ENCODE measurements at regions not wholly inside any gene's neighbourhood (a gene's known extent, or its start where the extent isn't known, plus 50 kb on each side); places are given as distances from the start of the nearest gene placed in this dataset.

DNA sequence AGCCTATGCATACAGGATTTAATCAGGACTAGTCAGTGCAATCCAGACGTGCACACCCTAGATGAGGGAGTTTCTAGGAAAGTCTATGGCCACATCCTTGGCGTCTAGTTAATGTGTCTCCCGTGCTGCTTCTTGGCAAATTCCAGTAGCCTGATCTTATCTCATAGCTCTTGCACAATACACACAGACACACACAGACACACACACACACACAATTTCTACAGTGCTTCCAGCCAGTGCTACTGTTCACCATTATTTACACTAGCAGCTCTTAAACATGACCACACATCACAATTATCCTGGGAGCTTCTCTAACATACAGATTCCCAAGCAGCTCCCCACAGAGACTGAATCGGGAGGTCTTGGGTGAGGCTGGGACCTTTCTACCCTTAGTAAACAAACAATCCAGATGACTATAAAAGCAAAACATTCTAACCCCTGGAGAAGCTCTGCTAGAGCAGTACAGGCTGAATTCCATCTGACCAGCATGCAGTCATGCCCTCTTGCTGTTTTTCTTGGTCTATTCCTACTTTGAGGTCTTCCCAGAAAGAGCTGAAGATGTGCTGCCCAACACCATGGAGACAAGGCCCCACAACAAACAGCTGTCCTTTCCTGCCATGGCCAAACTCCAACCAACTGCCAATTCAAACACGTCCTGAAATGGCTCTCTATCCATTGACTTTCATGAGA lies 236.6 kb downstream of the DEPDC1B start (continued):
- TF ChIP-seq RFXAP (CRISPR knock-in tag; IDR thresholded peaks at IDR 0.05; ENCODE audit: borderline replicate concordance) (no peak), MIER3 (CRISPR knock-in tag; IDR thresholded peaks at IDR 0.05; ENCODE audit: borderline replicate concordance) (peak; percentile 32; the same call in 1 of the 2 replicates), NR2F6 (IDR thresholded peaks at IDR 0.05) (peak; percentile 72), NR2F6 (CRISPR knock-in tag; IDR thresholded peaks at IDR 0.05) (peak; percentile 51), ZNF841 (CRISPR knock-in tag; IDR thresholded peaks at IDR 0.05; ENCODE audit: borderline replicate concordance) (no peak), ZNF782 (CRISPR knock-in tag; IDR thresholded peaks at IDR 0.05; ENCODE audit: borderline replicate concordance) (0 out of 2 replicates have a peak, but pooled peaks have one; percentile 46), ZNF3 (CRISPR knock-in tag; IDR thresholded peaks at IDR 0.05) (0 out of 2 replicates have a peak, but pooled peaks have one; percentile 37), ZNF605 (CRISPR knock-in tag; IDR thresholded peaks at IDR 0.05) (peak; percentile 46; the same call in 1 of the 2 replicates), SIN3A (IDR thresholded peaks at IDR 0.05; ENCODE audit: borderline replicate concordance, low read depth, low read length) (no peak), REXO4 (CRISPR knock-in tag; IDR thresholded peaks at IDR 0.05; ENCODE audit: borderline replicate concordance) (no peak), ZNF121 (CRISPR knock-in tag; IDR thresholded peaks at IDR 0.05) (peak; percentile 18; the same call in 1 of the 2 replicates), ZNF24 (IDR thresholded peaks at IDR 0.05) (no peak), FOXA3 (CRISPR knock-in tag; IDR thresholded peaks at IDR 0.05) (peak; percentile 81), ZNF441 (CRISPR knock-in tag; IDR thresholded peaks at IDR 0.05; ENCODE audit: borderline replicate concordance) (no peak), CREM (IDR thresholded peaks at IDR 0.05) (peak; percentile 70; the same call in 1 of the 2 replicates), CREM (CRISPR knock-in tag; IDR thresholded peaks at IDR 0.05) (no peak), HMG20B (CRISPR knock-in tag; conservative IDR thresholded peaks at IDR 0.05) (peak; percentile 75; the same call in 1 of the 2 replicates), SRY (CRISPR knock-in tag; IDR thresholded peaks at IDR 0.05) (no peak), SMAD9 (CRISPR knock-in tag; IDR thresholded peaks at IDR 0.05) (no peak), KLF13 (CRISPR knock-in tag; IDR thresholded peaks at IDR 0.05) (no peak), NCOA1 (CRISPR knock-in tag; IDR thresholded peaks at IDR 0.05) (no peak), PHF21A (CRISPR knock-in tag; IDR thresholded peaks at IDR 0.05) (peak; percentile 77; the same call in 1 of the 2 replicates), MED8 (CRISPR knock-in tag; IDR thresholded peaks at IDR 0.05; ENCODE audit: insufficient replicate concordance) (no peak), ATF7 (IDR thresholded peaks at IDR 0.05) (no peak), ATF7 (CRISPR knock-in tag; IDR thresholded peaks at IDR 0.05) (no peak), NFYB (CRISPR knock-in tag; IDR thresholded peaks at IDR 0.05) (no peak), ZNF766 (CRISPR knock-in tag; IDR thresholded peaks at IDR 0.05; ENCODE audit: borderline replicate concordance) (no peak), TBL1XR1 (IDR thresholded peaks at IDR 0.05; ENCODE audit: borderline replicate concordance, low read length, partially characterized antibody) (no peak)
- TF ChIP-seq, protein P1, sequence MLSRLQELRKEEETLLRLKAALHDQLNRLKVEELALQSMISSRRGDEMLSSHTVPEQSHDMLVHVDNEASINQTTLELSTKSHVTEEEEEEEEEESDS (CRISPR knock-in tag; IDR thresholded peaks at IDR 0.05; ENCODE audit: borderline replicate concordance), result no peak
- TF ChIP-seq, protein P2, sequence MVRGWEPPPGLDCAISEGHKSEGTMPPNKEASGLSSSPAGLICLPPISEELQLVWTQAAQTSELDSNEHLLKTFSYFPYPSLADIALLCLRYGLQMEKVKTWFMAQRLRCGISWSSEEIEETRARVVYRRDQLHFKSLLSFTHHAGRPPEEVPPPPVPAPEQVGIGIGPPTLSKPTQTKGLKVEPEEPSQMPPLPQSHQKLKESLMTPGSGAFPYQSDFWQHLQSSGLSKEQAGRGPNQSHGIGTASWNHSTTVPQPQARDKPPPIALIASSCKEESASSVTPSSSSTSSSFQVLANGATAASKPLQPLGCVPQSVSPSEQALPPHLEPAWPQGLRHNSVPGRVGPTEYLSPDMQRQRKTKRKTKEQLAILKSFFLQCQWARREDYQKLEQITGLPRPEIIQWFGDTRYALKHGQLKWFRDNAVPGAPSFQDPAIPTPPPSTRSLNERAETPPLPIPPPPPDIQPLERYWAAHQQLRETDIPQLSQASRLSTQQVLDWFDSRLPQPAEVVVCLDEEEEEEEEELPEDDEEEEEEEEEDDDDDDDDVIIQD (CRISPR knock-in tag; IDR thresholded peaks at IDR 0.05; ENCODE audit: low read depth), result peak; percentile 29; the same call in 1 of the 2 replicates
- TF ChIP-seq, protein P3, sequence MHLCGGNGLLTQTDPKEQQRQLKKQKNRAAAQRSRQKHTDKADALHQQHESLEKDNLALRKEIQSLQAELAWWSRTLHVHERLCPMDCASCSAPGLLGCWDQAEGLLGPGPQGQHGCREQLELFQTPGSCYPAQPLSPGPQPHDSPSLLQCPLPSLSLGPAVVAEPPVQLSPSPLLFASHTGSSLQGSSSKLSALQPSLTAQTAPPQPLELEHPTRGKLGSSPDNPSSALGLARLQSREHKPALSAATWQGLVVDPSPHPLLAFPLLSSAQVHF (CRISPR knock-in tag; IDR thresholded peaks at IDR 0.05), result no peak
- TF ChIP-seq, protein P4, sequence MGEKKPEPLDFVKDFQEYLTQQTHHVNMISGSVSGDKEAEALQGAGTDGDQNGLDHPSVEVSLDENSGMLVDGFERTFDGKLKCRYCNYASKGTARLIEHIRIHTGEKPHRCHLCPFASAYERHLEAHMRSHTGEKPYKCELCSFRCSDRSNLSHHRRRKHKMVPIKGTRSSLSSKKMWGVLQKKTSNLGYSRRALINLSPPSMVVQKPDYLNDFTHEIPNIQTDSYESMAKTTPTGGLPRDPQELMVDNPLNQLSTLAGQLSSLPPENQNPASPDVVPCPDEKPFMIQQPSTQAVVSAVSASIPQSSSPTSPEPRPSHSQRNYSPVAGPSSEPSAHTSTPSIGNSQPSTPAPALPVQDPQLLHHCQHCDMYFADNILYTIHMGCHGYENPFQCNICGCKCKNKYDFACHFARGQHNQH (CRISPR knock-in tag; IDR thresholded peaks at IDR 0.05), result 0 out of 2 replicates have a peak, but pooled peaks have one; percentile 15
